ENCODE measurements at regions not wholly inside any gene's neighbourhood (a gene's known extent, or its start where the extent isn't known, plus 50 kb on each side); places are given as distances from the start of the nearest gene placed in this dataset.

GRCh38 chr7:153496257-153496656, 555.9 kb upstream of the DPP6 start (continued):
- TF ChIP-seq FOXK1 (CRISPR knock-in tag; IDR thresholded peaks at IDR 0.05) = no peak
- TF ChIP-seq ZNF416 (CRISPR knock-in tag; IDR thresholded peaks at IDR 0.05) = no peak
- TF ChIP-seq, protein P1, sequence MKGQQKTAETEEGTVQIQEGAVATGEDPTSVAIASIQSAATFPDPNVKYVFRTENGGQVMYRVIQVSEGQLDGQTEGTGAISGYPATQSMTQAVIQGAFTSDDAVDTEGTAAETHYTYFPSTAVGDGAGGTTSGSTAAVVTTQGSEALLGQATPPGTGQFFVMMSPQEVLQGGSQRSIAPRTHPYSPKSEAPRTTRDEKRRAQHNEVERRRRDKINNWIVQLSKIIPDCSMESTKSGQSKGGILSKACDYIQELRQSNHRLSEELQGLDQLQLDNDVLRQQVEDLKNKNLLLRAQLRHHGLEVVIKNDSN (CRISPR knock-in tag; IDR thresholded peaks at IDR 0.05) = no peak

GRCh38 chr7:153503093-153503492, 549.1 kb upstream of the DPP6 start:
- CTCF ChIA-PET = no interaction called here
- H3K36me3 Mint-ChIP-seq = peaks cover 67% of the 10 kb centered on the region
- ATAC-seq (no peak), DNase-seq (ENCODE audit: low spot score) (no peak)
- H3K4me3 Mint-ChIP-seq = no peak overlapping the region
- POLR2A ChIA-PET = no interaction called here
- H3K4me1 Mint-ChIP-seq = no peaks in the 10 kb centered on the region
- H3K27me3 Mint-ChIP-seq (ENCODE audit: low read depth) = peaks cover 14% of the 10 kb centered on the region
- H3K9me3 Mint-ChIP-seq = peaks cover 80% of the 10 kb centered on the region
- TF ChIP-seq ERG (CRISPR knock-in tag; IDR thresholded peaks at IDR 0.05) = no peak
- no peak overlapping the region for H3K27ac Mint-ChIP-seq

DNA sequence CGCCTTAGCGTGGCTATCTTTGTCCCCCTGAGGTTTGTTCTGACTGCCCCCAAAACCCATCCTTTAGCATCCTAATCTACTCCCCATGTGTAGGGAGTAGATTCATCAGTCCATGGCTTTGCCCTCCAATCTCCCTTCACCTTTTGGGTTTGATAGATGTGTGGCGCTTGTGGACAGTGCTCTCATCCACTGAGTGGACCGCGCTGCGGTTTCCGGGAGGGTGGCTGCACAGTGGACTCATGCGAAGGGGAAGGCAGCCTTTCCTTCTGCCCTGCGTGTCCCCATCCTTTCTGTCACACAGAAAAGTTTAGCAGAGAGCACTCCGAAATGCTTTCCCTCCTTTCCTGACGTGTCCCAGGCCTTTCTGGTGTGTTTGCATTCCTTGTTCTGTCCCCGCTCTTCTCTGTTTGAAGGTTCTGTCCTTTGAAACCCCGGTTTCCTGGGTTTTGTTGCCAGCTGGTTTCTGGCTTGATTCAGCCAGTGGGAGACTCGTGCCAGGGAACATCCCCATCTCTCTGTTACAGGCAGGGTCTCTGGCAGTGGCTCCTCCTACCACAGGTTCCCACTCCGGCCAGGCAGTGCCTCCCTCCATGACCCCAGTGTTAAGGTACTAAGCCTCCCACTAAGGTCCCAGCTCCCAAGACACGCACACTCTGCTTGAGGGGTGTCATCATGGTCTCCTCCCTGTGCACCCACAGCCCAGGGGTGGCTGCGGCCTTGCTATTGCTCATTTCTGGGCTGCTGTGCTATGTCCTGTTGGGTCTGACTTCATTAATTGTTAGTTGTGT, 547.7 kb upstream of the DPP6 start:
- no peak for ATAC-seq
- CTCF ChIA-PET = no interaction called here
- H3K9me3 Mint-ChIP-seq = peaks cover 78% of the 10 kb centered on the region
- TF ChIP-seq ZBTB21 (CRISPR knock-in tag; IDR thresholded peaks at IDR 0.05; ENCODE audit: borderline replicate concordance) (no peak), NFATC4 (CRISPR knock-in tag; IDR thresholded peaks at IDR 0.05) (no peak), ZNF423 (CRISPR knock-in tag; IDR thresholded peaks at IDR 0.05) (no peak), NR2C2 (CRISPR knock-in tag; IDR thresholded peaks at IDR 0.05) (no peak), SP1 (CRISPR knock-in tag; conservative IDR thresholded peaks at IDR 0.05) (no peak), ETV6 (CRISPR knock-in tag; IDR thresholded peaks at IDR 0.05) (no peak), IRF2 (CRISPR knock-in tag; IDR thresholded peaks at IDR 0.05; ENCODE audit: borderline replicate concordance, low read depth) (no peak), STAT6 (CRISPR knock-in tag; conservative IDR thresholded peaks at IDR 0.05; ENCODE audit: low read depth) (no peak), ERG (CRISPR knock-in tag; IDR thresholded peaks at IDR 0.05) (no peak), FOXP1 (CRISPR knock-in tag; IDR thresholded peaks at IDR 0.05; ENCODE audit: borderline replicate concordance) (no peak), RORB (CRISPR knock-in tag; IDR thresholded peaks at IDR 0.05) (no peak), TCF7 (CRISPR knock-in tag; IDR thresholded peaks at IDR 0.05; ENCODE audit: low read depth) (no peak), GRHL2 (CRISPR knock-in tag; IDR thresholded peaks at IDR 0.05; ENCODE audit: insufficient replicate concordance, severe bottlenecking) (no peak), NFE2L1 (CRISPR knock-in tag; IDR thresholded peaks at IDR 0.05) (no peak), GTF2I (CRISPR knock-in tag; conservative IDR thresholded peaks at IDR 0.05) (no peak), HMGA2 (CRISPR knock-in tag; IDR thresholded peaks at IDR 0.05) (no peak), ZNF317 (CRISPR knock-in tag; IDR thresholded peaks at IDR 0.05; ENCODE audit: borderline replicate concordance, low read depth) (no peak)
- TF ChIP-seq, protein P1 (CRISPR knock-in tag; IDR thresholded peaks at IDR 0.05) = no peak
- TF ChIP-seq, protein P2, sequence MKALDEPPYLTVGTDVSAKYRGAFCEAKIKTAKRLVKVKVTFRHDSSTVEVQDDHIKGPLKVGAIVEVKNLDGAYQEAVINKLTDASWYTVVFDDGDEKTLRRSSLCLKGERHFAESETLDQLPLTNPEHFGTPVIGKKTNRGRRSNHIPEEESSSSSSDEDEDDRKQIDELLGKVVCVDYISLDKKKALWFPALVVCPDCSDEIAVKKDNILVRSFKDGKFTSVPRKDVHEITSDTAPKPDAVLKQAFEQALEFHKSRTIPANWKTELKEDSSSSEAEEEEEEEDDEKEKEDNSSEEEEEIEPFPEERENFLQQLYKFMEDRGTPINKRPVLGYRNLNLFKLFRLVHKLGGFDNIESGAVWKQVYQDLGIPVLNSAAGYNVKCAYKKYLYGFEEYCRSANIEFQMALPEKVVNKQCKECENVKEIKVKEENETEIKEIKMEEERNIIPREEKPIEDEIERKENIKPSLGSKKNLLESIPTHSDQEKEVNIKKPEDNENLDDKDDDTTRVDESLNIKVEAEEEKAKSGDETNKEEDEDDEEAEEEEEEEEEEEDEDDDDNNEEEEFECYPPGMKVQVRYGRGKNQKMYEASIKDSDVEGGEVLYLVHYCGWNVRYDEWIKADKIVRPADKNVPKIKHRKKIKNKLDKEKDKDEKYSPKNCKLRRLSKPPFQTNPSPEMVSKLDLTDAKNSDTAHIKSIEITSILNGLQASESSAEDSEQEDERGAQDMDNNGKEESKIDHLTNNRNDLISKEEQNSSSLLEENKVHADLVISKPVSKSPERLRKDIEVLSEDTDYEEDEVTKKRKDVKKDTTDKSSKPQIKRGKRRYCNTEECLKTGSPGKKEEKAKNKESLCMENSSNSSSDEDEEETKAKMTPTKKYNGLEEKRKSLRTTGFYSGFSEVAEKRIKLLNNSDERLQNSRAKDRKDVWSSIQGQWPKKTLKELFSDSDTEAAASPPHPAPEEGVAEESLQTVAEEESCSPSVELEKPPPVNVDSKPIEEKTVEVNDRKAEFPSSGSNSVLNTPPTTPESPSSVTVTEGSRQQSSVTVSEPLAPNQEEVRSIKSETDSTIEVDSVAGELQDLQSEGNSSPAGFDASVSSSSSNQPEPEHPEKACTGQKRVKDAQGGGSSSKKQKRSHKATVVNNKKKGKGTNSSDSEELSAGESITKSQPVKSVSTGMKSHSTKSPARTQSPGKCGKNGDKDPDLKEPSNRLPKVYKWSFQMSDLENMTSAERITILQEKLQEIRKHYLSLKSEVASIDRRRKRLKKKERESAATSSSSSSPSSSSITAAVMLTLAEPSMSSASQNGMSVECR (CRISPR knock-in tag; IDR thresholded peaks at IDR 0.05; ENCODE audit: borderline replicate concordance) = no peak
- POLR2A ChIA-PET = no interaction called here
- no peak overlapping the region for H3K4me3 Mint-ChIP-seq
- peaks cover 64% of the 10 kb centered on the region for H3K36me3 Mint-ChIP-seq
- no peak overlapping the region for H3K27ac Mint-ChIP-seq
- H3K4me1 Mint-ChIP-seq = no peaks in the 10 kb centered on the region
- no peak for DNase-seq (ENCODE audit: low spot score)
- H3K27me3 Mint-ChIP-seq (ENCODE audit: low read depth) = peaks cover 13% of the 10 kb centered on the region

All from WTC11 (cell line).